ENCODE measurements at regions not wholly inside any gene's neighbourhood (a gene's known extent, or its start where the extent isn't known, plus 50 kb on each side); places are given as distances from the start of the nearest gene placed in this dataset.
A peak's percentile ranks its signal among the peaks of the same experiment; 100 is the strongest.
"Not testable (repeated sequence)": the region's sequence is repeated elsewhere in the genome, so short reads cannot be mapped to it uniquely, and the experiment has no call there.

GRCh38 chr7:8314566-8314965 lies 52.6 kb upstream of the ICA1 start:
- DNase-seq (ENCODE audit: low read depth), result no peak

GRCh38 chr7:8319115-8319514 lies 57.1 kb upstream of the ICA1 start:
- DNase-seq (ENCODE audit: low read depth), result no peak

GRCh38 chr7:8320174-8320573 lies 58.2 kb upstream of the ICA1 start:
- no peak for DNase-seq (ENCODE audit: low read depth)

- no peak for DNase-seq (ENCODE audit: low read depth)
Measured at GRCh38 chr7:8321312-8321711, 59.3 kb upstream of the ICA1 start.

- DNase-seq (ENCODE audit: low read depth), result no peak
Measured at GRCh38 chr7:8322667-8323066, 60.7 kb upstream of the ICA1 start.

- peak; percentile 38 for DNase-seq (ENCODE audit: low read depth)
Measured at GRCh38 chr7:8325067-8325466, 63.1 kb upstream of the ICA1 start.

GRCh38 chr7:8327199-8327598 lies 65.2 kb upstream of the ICA1 start:
- DNase-seq (ENCODE audit: low read depth), result no peak

- no peak for DNase-seq (ENCODE audit: low read depth)
Measured at GRCh38 chr7:8338206-8338605, 76.2 kb upstream of the ICA1 start.

- DNase-seq (ENCODE audit: low read depth), result no peak
Measured at GRCh38 chr7:8343556-8343955, 81.6 kb upstream of the ICA1 start.

GRCh38 chr7:8347395-8347794 lies 85.4 kb upstream of the ICA1 start:
- not testable (repeated sequence) for DNase-seq (ENCODE audit: low read depth)

- not testable (repeated sequence) for DNase-seq (ENCODE audit: low read depth)
Measured at GRCh38 chr7:8351654-8352053, 81.8 kb upstream of the NXPH1 start.

- DNase-seq (ENCODE audit: low read depth), result no peak
Measured at GRCh38 chr7:8353991-8354390, 79.4 kb upstream of the NXPH1 start.

GRCh38 chr7:8354503-8354902 lies 78.9 kb upstream of the NXPH1 start:
- no peak for DNase-seq (ENCODE audit: low read depth)

GRCh38 chr7:8356071-8356470 lies 77.3 kb upstream of the NXPH1 start:
- DNase-seq (ENCODE audit: low read depth), result no peak

- no peak for DNase-seq (ENCODE audit: low read depth)
Measured at GRCh38 chr7:8357536-8357935, 75.9 kb upstream of the NXPH1 start.

- no peak for DNase-seq (ENCODE audit: low read depth)
Measured at GRCh38 chr7:8360564-8361153, 72.8 kb upstream of the NXPH1 start.

GRCh38 chr7:8362723-8363369 lies 70.6 kb upstream of the NXPH1 start:
- no peak for DNase-seq (ENCODE audit: low read depth)

GRCh38 chr7:8363407-8364015 lies 69.9 kb upstream of the NXPH1 start:
- DNase-seq (ENCODE audit: low read depth), result no peak

GRCh38 chr7:8365499-8366110 lies 67.8 kb upstream of the NXPH1 start:
- peak; percentile 18 for DNase-seq (ENCODE audit: low read depth)

GRCh38 chr7:8368007-8368406 lies 65.4 kb upstream of the NXPH1 start:
- DNase-seq (ENCODE audit: low read depth), result not testable (repeated sequence)

GRCh38 chr7:8371742-8372141 lies 61.7 kb upstream of the NXPH1 start:
- no peak for DNase-seq (ENCODE audit: low read depth)

GRCh38 chr7:8373851-8374250 lies 59.6 kb upstream of the NXPH1 start:
- DNase-seq (ENCODE audit: low read depth), result no peak

- no peak for DNase-seq (ENCODE audit: low read depth)
Measured at GRCh38 chr7:8378349-8379019, 54.9 kb upstream of the NXPH1 start.

Data from renal cortical epithelial cell (primary cell).